ENCODE measurements at regions not wholly inside any gene's neighbourhood (a gene's known extent, or its start where the extent isn't known, plus 50 kb on each side); places are given as distances from the start of the nearest gene placed in this dataset.

DNA sequence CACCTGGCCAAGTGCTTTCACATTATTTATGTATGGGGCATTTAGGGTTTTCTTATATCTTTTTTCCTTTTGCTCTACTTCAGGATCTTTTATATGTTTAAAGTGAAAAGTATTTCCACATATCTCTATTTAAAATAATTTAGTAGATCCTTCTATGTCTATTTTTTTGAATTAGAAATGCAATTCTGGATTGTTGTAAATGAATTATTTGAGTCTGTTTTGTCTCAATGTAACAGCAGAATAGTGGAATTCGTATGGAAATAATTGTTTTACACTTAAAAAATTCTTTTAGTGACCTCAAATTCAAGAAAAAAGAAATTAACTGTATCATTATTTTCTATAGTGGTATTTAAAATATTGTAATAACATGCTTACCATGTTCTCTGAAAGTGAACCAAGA, 126.5 kb upstream of the HDAC9 start:
- CTCF ChIA-PET, result no interaction called here
- ATAC-seq, result no peak
- DNase-seq (ENCODE audit: low spot score), result no peak
- Mint-ChIP-seq H3K4me3 (no peak overlapping the region), H3K9me3 (no peaks in the 10 kb centered on the region), H3K4me1 (peaks cover 32% of the 10 kb centered on the region), H3K36me3 (no peaks in the 10 kb centered on the region), H3K27me3 (ENCODE audit: low read depth) (no peaks in the 10 kb centered on the region), H3K27ac (no peak overlapping the region)
- TF ChIP-seq MYBL2 (CRISPR knock-in tag; IDR thresholded peaks at IDR 0.05), result no peak
- TF ChIP-seq JUN (CRISPR knock-in tag; IDR thresholded peaks at IDR 0.05), result no peak
- TF ChIP-seq GTF2I (CRISPR knock-in tag; conservative IDR thresholded peaks at IDR 0.05), result no peak
- no peak for TF ChIP-seq ZNF263 (CRISPR knock-in tag; IDR thresholded peaks at IDR 0.05; ENCODE audit: low read depth)
- no peak for TF ChIP-seq OVOL2 (CRISPR knock-in tag; IDR thresholded peaks at IDR 0.05; ENCODE audit: borderline replicate concordance)
- no peak for TF ChIP-seq RORB (CRISPR knock-in tag; IDR thresholded peaks at IDR 0.05)
- TF ChIP-seq NFE2L1 (CRISPR knock-in tag; IDR thresholded peaks at IDR 0.05), result no peak
- no peak for TF ChIP-seq MXD4 (CRISPR knock-in tag; IDR thresholded peaks at IDR 0.05; ENCODE audit: borderline replicate concordance)
- POLR2A ChIA-PET, result no interaction called here

DNA sequence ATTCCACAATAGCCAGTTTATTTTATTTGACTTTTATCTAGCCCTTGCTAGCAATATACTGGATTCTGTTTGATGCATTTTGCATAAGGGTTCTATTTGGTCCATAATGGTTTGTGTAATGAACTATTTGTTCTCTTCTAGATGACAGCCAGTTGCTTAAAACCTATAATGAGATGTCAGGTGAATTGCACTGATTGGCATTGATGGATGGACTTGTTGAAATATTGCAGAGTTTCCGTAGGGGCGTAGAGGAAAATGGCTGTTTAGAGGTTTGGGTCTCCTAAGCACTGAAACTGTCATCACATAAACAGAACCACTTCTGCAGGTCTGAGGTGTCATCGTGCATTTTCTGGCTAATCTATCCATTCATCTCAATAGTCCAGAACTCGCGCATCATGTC, 124.9 kb upstream of the HDAC9 start:
- ATAC-seq (no peak), DNase-seq (ENCODE audit: low spot score) (no peak)
- no peak overlapping the region for H3K4me3 Mint-ChIP-seq
- no peak overlapping the region for H3K27ac Mint-ChIP-seq
- ChIA-PET CTCF (no interaction called here), POLR2A (no interaction called here)
- no peaks in the 10 kb centered on the region for H3K27me3 Mint-ChIP-seq (ENCODE audit: low read depth)
- no peaks in the 10 kb centered on the region for H3K36me3 Mint-ChIP-seq
- peaks cover 18% of the 10 kb centered on the region for H3K4me1 Mint-ChIP-seq
- H3K9me3 Mint-ChIP-seq, result no peaks in the 10 kb centered on the region
- TF ChIP-seq, protein P1, sequence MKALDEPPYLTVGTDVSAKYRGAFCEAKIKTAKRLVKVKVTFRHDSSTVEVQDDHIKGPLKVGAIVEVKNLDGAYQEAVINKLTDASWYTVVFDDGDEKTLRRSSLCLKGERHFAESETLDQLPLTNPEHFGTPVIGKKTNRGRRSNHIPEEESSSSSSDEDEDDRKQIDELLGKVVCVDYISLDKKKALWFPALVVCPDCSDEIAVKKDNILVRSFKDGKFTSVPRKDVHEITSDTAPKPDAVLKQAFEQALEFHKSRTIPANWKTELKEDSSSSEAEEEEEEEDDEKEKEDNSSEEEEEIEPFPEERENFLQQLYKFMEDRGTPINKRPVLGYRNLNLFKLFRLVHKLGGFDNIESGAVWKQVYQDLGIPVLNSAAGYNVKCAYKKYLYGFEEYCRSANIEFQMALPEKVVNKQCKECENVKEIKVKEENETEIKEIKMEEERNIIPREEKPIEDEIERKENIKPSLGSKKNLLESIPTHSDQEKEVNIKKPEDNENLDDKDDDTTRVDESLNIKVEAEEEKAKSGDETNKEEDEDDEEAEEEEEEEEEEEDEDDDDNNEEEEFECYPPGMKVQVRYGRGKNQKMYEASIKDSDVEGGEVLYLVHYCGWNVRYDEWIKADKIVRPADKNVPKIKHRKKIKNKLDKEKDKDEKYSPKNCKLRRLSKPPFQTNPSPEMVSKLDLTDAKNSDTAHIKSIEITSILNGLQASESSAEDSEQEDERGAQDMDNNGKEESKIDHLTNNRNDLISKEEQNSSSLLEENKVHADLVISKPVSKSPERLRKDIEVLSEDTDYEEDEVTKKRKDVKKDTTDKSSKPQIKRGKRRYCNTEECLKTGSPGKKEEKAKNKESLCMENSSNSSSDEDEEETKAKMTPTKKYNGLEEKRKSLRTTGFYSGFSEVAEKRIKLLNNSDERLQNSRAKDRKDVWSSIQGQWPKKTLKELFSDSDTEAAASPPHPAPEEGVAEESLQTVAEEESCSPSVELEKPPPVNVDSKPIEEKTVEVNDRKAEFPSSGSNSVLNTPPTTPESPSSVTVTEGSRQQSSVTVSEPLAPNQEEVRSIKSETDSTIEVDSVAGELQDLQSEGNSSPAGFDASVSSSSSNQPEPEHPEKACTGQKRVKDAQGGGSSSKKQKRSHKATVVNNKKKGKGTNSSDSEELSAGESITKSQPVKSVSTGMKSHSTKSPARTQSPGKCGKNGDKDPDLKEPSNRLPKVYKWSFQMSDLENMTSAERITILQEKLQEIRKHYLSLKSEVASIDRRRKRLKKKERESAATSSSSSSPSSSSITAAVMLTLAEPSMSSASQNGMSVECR (CRISPR knock-in tag; IDR thresholded peaks at IDR 0.05; ENCODE audit: borderline replicate concordance), result no peak
- no peak for TF ChIP-seq FOXJ3 (CRISPR knock-in tag; IDR thresholded peaks at IDR 0.05; ENCODE audit: borderline replicate concordance)
- TF ChIP-seq, protein P2, sequence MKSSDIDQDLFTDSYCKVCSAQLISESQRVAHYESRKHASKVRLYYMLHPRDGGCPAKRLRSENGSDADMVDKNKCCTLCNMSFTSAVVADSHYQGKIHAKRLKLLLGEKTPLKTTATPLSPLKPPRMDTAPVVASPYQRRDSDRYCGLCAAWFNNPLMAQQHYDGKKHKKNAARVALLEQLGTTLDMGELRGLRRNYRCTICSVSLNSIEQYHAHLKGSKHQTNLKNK (CRISPR knock-in tag; IDR thresholded peaks at IDR 0.05), result no peak
- no peak for TF ChIP-seq FOXK1 (CRISPR knock-in tag; IDR thresholded peaks at IDR 0.05)
- TF ChIP-seq ESRRA (CRISPR knock-in tag; IDR thresholded peaks at IDR 0.05; ENCODE audit: borderline replicate concordance), result no peak
- no peak for TF ChIP-seq IRF2 (CRISPR knock-in tag; IDR thresholded peaks at IDR 0.05; ENCODE audit: borderline replicate concordance, low read depth)
- no peak for TF ChIP-seq OVOL2 (CRISPR knock-in tag; IDR thresholded peaks at IDR 0.05; ENCODE audit: borderline replicate concordance)
- TF ChIP-seq CBFB (CRISPR knock-in tag; IDR thresholded peaks at IDR 0.05; ENCODE audit: low read depth), result no peak
- TF ChIP-seq, protein P3, sequence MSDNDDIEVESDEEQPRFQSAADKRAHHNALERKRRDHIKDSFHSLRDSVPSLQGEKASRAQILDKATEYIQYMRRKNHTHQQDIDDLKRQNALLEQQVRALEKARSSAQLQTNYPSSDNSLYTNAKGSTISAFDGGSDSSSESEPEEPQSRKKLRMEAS (CRISPR knock-in tag; IDR thresholded peaks at IDR 0.05), result no peak
- TF ChIP-seq, protein P4, sequence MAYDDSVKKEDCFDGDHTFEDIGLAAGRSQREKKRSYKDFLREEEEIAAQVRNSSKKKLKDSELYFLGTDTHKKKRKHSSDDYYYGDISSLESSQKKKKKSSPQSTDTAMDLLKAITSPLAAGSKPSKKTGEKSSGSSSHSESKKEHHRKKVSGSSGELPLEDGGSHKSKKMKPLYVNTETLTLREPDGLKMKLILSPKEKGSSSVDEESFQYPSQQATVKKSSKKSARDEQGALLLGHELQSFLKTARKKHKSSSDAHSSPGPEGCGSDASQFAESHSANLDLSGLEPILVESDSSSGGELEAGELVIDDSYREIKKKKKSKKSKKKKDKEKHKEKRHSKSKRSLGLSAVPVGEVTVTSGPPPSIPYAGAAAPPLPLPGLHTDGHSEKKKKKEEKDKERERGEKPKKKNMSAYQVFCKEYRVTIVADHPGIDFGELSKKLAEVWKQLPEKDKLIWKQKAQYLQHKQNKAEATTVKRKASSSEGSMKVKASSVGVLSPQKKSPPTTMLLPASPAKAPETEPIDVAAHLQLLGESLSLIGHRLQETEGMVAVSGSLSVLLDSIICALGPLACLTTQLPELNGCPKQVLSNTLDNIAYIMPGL (CRISPR knock-in tag; IDR thresholded peaks at IDR 0.05), result no peak
- TF ChIP-seq, protein P5, sequence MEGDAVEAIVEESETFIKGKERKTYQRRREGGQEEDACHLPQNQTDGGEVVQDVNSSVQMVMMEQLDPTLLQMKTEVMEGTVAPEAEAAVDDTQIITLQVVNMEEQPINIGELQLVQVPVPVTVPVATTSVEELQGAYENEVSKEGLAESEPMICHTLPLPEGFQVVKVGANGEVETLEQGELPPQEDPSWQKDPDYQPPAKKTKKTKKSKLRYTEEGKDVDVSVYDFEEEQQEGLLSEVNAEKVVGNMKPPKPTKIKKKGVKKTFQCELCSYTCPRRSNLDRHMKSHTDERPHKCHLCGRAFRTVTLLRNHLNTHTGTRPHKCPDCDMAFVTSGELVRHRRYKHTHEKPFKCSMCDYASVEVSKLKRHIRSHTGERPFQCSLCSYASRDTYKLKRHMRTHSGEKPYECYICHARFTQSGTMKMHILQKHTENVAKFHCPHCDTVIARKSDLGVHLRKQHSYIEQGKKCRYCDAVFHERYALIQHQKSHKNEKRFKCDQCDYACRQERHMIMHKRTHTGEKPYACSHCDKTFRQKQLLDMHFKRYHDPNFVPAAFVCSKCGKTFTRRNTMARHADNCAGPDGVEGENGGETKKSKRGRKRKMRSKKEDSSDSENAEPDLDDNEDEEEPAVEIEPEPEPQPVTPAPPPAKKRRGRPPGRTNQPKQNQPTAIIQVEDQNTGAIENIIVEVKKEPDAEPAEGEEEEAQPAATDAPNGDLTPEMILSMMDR (IDR thresholded peaks at IDR 0.05), result no peak
- TF ChIP-seq, protein P6, sequence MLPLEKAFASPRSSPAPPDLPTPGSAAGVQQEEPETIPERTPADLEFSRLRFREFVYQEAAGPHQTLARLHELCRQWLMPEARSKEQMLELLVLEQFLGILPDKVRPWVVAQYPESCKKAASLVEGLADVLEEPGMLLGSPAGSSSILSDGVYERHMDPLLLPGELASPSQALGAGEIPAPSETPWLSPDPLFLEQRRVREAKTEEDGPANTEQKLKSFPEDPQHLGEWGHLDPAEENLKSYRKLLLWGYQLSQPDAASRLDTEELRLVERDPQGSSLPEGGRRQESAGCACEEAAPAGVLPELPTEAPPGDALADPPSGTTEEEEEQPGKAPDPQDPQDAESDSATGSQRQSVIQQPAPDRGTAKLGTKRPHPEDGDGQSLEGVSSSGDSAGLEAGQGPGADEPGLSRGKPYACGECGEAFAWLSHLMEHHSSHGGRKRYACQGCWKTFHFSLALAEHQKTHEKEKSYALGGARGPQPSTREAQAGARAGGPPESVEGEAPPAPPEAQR (CRISPR knock-in tag; IDR thresholded peaks at IDR 0.05), result no peak
- TF ChIP-seq, protein P7, sequence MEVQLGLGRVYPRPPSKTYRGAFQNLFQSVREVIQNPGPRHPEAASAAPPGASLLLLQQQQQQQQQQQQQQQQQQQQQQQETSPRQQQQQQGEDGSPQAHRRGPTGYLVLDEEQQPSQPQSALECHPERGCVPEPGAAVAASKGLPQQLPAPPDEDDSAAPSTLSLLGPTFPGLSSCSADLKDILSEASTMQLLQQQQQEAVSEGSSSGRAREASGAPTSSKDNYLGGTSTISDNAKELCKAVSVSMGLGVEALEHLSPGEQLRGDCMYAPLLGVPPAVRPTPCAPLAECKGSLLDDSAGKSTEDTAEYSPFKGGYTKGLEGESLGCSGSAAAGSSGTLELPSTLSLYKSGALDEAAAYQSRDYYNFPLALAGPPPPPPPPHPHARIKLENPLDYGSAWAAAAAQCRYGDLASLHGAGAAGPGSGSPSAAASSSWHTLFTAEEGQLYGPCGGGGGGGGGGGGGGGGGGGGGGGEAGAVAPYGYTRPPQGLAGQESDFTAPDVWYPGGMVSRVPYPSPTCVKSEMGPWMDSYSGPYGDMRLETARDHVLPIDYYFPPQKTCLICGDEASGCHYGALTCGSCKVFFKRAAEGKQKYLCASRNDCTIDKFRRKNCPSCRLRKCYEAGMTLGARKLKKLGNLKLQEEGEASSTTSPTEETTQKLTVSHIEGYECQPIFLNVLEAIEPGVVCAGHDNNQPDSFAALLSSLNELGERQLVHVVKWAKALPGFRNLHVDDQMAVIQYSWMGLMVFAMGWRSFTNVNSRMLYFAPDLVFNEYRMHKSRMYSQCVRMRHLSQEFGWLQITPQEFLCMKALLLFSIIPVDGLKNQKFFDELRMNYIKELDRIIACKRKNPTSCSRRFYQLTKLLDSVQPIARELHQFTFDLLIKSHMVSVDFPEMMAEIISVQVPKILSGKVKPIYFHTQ (CRISPR knock-in tag; IDR thresholded peaks at IDR 0.05), result no peak
- no peak for TF ChIP-seq MYBL2 (CRISPR knock-in tag; IDR thresholded peaks at IDR 0.05)
- TF ChIP-seq, protein P8, sequence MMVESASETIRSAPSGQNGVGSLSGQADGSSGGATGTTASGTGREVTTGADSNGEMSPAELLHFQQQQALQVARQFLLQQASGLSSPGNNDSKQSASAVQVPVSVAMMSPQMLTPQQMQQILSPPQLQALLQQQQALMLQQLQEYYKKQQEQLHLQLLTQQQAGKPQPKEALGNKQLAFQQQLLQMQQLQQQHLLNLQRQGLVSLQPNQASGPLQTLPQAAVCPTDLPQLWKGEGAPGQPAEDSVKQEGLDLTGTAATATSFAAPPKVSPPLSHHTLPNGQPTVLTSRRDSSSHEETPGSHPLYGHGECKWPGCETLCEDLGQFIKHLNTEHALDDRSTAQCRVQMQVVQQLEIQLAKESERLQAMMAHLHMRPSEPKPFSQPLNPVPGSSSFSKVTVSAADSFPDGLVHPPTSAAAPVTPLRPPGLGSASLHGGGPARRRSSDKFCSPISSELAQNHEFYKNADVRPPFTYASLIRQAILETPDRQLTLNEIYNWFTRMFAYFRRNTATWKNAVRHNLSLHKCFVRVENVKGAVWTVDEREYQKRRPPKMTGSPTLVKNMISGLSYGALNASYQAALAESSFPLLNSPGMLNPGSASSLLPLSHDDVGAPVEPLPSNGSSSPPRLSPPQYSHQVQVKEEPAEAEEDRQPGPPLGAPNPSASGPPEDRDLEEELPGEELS (CRISPR knock-in tag; IDR thresholded peaks at IDR 0.05), result no peak
